T-cell (primary cell): ENCODE measurements at regions not wholly inside any gene's neighbourhood (a gene's known extent, or its start where the extent isn't known, plus 50 kb on each side); places are given as distances from the start of the nearest gene placed in this dataset.

Experiments used
- ATAC-seq, 4 experiments: fragments of 200-7000 bp in 3 of 4; fragments of 150-1000 bp in 1 of 4; cut with Tn5 transposase; replicated peaks in 1 of 4; 1 replicate in 3 of 4; 2 replicates in 1 of 4; pipeline ENCODE4 v1.10.0; 2021; ENCODE audit warnings: moderate library complexity in 3 of 4, mild to moderate bottlenecking in 2 of 4, moderate number of reproducible peaks in 1 of 4
- CTCF ChIA-PET, 2 donors: fragments of 300-600 bp; sonication (Branson Sonifier 250); formaldehyde crosslinking; loops; one replicate each; lab custom pipeline; 2022; ENCODE audit warnings: antibody characterized with exemption in 2 of 2; lab: Charles Lee
- POLR2A ChIA-PET, 2 donors: fragments of 300-600 bp; sonication (Branson Sonifier 250); formaldehyde crosslinking; loops; one replicate each; lab custom pipeline; 2022; ENCODE audit warnings: antibody characterized with exemption in 2 of 2; lab: Charles Lee
- DNase-seq, 35 experiments: peaks; one replicate each; pipeline versions ENCODE4 v3.0.0 to v3.0.0-alpha.2; 2013 to 2023
- H3K27ac ChIP-seq: one replicate; pipeline ENCODE4 v1.5.1; 2013; ENCODE audit warnings: low read length
- H3K27me3 ChIP-seq, 2 experiments: replicated peaks in 1 of 2; 1 replicate in 1 of 2; 2 replicates in 1 of 2; pipeline versions ENCODE4 v1.6.1 to v1.7.0; 2013; ENCODE audit warnings: low read length in 1 of 2, mixed read lengths in 1 of 2; ENCODE audit not compliant: control insufficient read depth in 2 of 2, insufficient read depth in 2 of 2; ENCODE audit errors: extremely low read depth in 1 of 2
- H3K36me3 ChIP-seq, 2 donors: 1 replicate in 1 of 2; 2 replicates in 1 of 2; pipeline versions ENCODE4 v1.6.1 to v1.7.0; 2013; ENCODE audit warnings: low read length in 1 of 2; ENCODE audit not compliant: control insufficient read depth in 2 of 2, insufficient read depth in 1 of 2; ENCODE audit errors: extremely low read depth in 1 of 2
- H3K4me1 ChIP-seq, 2 experiments: 1 replicate in 1 of 2; 2 replicates in 1 of 2; pipeline versions ENCODE4 v1.6.1 to v1.7.0; 2013; ENCODE audit warnings: low read length in 2 of 2, mixed read lengths in 1 of 2; ENCODE audit not compliant: insufficient read depth in 2 of 2, control insufficient read depth in 1 of 2; ENCODE audit errors: extremely low read depth in 1 of 2
- H3K4me3 ChIP-seq, 2 donors: 1 replicate in 1 of 2; 2 replicates in 1 of 2; pipeline versions ENCODE4 v1.5.1 to v1.7.0; 2013; ENCODE audit warnings: mild to moderate bottlenecking in 2 of 2, low read length in 1 of 2, moderate library complexity in 1 of 2; ENCODE audit not compliant: control insufficient read depth in 1 of 2; ENCODE audit errors: extremely low read depth in 1 of 2
- H3K9me3 ChIP-seq: 2 replicates; pipeline ENCODE4 v1.7.0; 2013
- H3K27ac Mint-ChIP-seq, 2 donors: one replicate each; pipeline ENCODE4 v1.8.0; 2020 to 2021; ENCODE audit warnings: mild to moderate bottlenecking in 2 of 2, mixed read lengths in 2 of 2
- H3K27me3 Mint-ChIP-seq, 2 donors: one replicate each; pipeline ENCODE4 v1.8.0; 2021 to 2022; ENCODE audit warnings: mixed read lengths in 2 of 2
- H3K36me3 Mint-ChIP-seq: one replicate; pipeline ENCODE4 v1.8.0; 2021; ENCODE audit warnings: mixed read lengths
- H3K4me1 Mint-ChIP-seq, 3 donors: one replicate each; pipeline ENCODE4 v1.8.0; 2020 to 2022; ENCODE audit warnings: mixed read lengths in 3 of 3, mild to moderate bottlenecking in 1 of 3
- H3K4me3 Mint-ChIP-seq, 3 donors: one replicate each; pipeline ENCODE4 v1.8.0; 2020 to 2022; ENCODE audit warnings: mild to moderate bottlenecking in 3 of 3, mixed read lengths in 3 of 3, moderate library complexity in 3 of 3
- H3K9me3 Mint-ChIP-seq, 3 donors: one replicate each; pipeline ENCODE4 v1.8.0; 2020 to 2022; ENCODE audit warnings: mixed read lengths in 3 of 3
- WGBS: methylation state at CpG from one replicate; pipeline ENCODE4 v1.1.5; 2013; ENCODE audit warnings: missing lambda C conversion rate; ENCODE audit not compliant: insufficient coverage; 5-methylcytosine and 5-hydroxymethylcytosine counted together

DNA sequence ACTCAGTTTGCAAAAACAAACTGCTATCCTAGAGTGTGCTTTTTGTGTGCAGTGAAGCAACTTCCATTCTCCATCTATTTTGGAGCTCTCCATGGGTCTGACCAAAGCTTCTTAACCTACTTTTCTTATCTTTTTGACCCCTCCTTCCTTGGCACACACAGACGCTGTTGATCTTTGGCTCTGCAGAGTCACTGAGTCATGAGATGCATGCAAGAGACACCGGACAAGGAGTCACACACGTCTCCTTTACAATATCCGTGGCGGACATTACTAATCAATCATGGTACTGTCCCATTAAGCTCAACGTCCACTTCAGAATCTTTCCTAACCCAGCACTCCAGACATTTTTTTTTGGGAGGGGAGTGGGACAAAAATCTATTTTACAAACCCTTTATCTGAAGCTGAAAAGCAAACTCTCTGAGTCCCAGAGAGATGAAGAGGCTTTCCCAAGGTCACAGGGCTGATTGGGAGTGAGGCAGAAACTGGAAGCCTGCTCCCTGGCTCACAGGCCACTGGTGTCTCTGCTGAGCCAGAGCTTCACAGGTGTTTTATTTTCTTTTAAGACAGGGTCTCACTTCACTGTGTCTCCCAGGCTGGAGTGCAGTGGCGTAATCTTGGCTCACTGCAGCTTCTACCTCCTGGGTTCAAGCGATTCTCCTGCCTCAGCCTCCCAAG lies 165.8 kb upstream of the SYT13 start:
- ATAC-seq: no peak
- Histone ChIP-seq H3K4me1 (no peaks in the 10 kb centered on the region), H3K4me3 (no peak overlapping the region), H3K27me3 (peaks cover 0 to 14% of the 10 kb centered on the region in 2 experiments), H3K27ac (no peak overlapping the region), H3K9me3 (no peaks in the 10 kb centered on the region), H3K36me3 (no peaks in the 10 kb centered on the region)
- Mint-ChIP-seq H3K4me1 (no peaks in the 10 kb centered on the region), H3K36me3 (no peaks in the 10 kb centered on the region), H3K27me3 (peaks cover 10% of the 10 kb centered on the region in 2 donors), H3K4me3 (no peak overlapping the region), H3K9me3 (no peaks in the 10 kb centered on the region), H3K27ac (no peak overlapping the region)
- POLR2A ChIA-PET: no interaction called here
- no peak for DNase-seq
- WGBS: 100% methylated on average over 1 of the region's 8 CpGs
- CTCF ChIA-PET: no interaction called here

DNA sequence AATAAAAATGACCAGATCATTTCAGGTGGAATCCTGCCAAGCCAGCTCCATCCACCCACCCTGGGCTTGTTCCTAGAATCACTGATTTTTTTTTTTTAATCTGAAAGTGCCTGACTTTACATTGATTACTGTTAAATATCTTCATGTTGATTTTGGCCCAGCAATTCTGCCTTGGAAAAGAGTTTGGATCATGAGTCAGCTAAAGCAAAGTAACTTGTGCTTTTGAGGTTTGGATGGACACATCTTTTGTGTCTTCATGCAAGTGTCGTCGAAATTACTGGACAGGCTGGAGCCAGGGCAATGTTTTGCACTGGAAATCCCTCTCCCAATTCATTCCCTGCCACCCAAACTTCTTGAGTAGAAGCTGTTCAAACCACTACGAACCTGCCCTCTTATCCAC lies 164.0 kb upstream of the SYT13 start:
- ATAC-seq: no peak
- no peaks in the 10 kb centered on the region for H3K4me1 Mint-ChIP-seq
- H3K4me3 ChIP-seq: no peak overlapping the region
- no peaks in the 10 kb centered on the region for H3K36me3 Mint-ChIP-seq
- H3K27me3 ChIP-seq: peaks cover 0 to 16% of the 10 kb centered on the region in 2 experiments
- H3K36me3 ChIP-seq: no peaks in the 10 kb centered on the region
- H3K27me3 Mint-ChIP-seq: peaks cover 6% of the 10 kb centered on the region in 2 donors
- no peaks in the 10 kb centered on the region for H3K9me3 ChIP-seq
- no CpG with 5 or more reads among the region's 3 CpGs for WGBS
- CTCF ChIA-PET: no interaction called here
- no peak overlapping the region for H3K27ac Mint-ChIP-seq
- DNase-seq: no peak
- no peaks in the 10 kb centered on the region for H3K4me1 ChIP-seq
- POLR2A ChIA-PET: no interaction called here
- H3K27ac ChIP-seq: no peak overlapping the region
- H3K9me3 Mint-ChIP-seq: no peaks in the 10 kb centered on the region
- no peak overlapping the region for H3K4me3 Mint-ChIP-seq

DNA sequence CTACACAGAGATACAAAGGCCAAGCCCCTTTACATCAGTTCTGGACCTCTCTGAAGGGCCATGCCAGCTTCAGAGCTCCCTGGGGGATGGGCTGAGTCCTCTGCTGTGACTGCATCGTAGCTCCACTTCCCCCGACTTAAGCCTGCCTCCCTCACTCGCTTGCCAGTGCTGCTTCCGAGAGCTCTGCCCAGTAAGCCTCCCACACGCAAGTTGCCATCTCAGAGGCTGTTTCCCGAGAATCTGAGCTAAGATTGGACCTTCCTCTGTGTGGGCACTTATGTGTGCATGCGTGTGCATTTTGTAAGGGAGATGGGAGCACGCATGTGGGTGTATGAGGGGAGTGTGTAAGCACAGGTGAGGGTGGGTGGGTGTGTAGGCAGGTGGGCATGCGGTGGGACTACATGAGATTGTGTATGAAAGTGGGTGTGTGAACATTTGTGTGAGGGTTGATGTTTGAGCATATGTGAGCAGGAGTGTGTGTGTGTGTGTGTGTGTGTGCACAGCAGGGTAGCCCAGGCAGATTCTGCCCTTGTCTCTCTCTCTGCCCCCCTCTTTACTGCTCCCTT lies 163.0 kb upstream of the SYT13 start:
- whole genome bisulfite sequencing: 67% methylated on average over 9 of the region's 9 CpGs
- Histone ChIP-seq H3K4me3 (no peak overlapping the region), H3K27me3 (peaks cover 0 to 19% of the 10 kb centered on the region in 2 experiments), H3K27ac (no peak overlapping the region), H3K4me1 (no peaks in the 10 kb centered on the region), H3K36me3 (no peaks in the 10 kb centered on the region), H3K9me3 (no peaks in the 10 kb centered on the region)
- Mint-ChIP-seq H3K9me3 (no peaks in the 10 kb centered on the region), H3K4me1 (no peaks in the 10 kb centered on the region), H3K27me3 (peaks cover 3 to 5% of the 10 kb centered on the region in 2 donors), H3K36me3 (no peaks in the 10 kb centered on the region), H3K27ac (no peak overlapping the region), H3K4me3 (no peak overlapping the region)
- ATAC-seq (no peak), DNase-seq (no peak)
- ChIA-PET CTCF (no interaction called here), POLR2A (no interaction called here)

DNA sequence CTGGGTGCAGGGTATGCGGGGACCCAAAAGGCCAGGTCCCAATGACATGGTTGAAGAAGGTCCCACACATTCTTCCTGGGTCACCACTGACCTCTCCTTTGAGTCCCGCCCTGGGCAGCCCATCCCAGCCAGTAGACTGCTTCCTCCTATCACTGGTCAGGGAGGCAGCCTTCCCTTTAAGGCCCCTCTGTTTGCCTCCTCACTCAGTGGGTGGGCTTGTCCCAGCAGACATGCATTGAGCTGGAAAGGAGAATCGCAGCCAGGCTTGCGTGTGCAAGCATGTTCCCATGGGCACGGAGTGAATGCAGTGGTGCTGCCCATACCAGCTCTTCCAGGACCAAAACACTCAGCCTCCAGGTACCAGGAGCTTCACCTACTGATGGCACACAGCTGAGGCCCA lies 162.4 kb upstream of the SYT13 start:
- Mint-ChIP-seq H3K27ac (no peak overlapping the region), H3K4me3 (no peak overlapping the region), H3K36me3 (no peaks in the 10 kb centered on the region), H3K9me3 (no peaks in the 10 kb centered on the region), H3K4me1 (no peaks in the 10 kb centered on the region), H3K27me3 (peaks cover 5 to 8% of the 10 kb centered on the region in 2 donors)
- no peak for ATAC-seq
- CTCF ChIA-PET: no interaction called here
- WGBS: 85% methylated on average over 4 of the region's 5 CpGs
- no peak overlapping the region for H3K27ac ChIP-seq
- no peak overlapping the region for H3K4me3 ChIP-seq
- H3K27me3 ChIP-seq: peaks cover 0 to 20% of the 10 kb centered on the region in 2 experiments
- no peaks in the 10 kb centered on the region for H3K4me1 ChIP-seq
- DNase-seq: no peak
- H3K36me3 ChIP-seq: no peaks in the 10 kb centered on the region
- POLR2A ChIA-PET: no interaction called here
- no peaks in the 10 kb centered on the region for H3K9me3 ChIP-seq

DNA sequence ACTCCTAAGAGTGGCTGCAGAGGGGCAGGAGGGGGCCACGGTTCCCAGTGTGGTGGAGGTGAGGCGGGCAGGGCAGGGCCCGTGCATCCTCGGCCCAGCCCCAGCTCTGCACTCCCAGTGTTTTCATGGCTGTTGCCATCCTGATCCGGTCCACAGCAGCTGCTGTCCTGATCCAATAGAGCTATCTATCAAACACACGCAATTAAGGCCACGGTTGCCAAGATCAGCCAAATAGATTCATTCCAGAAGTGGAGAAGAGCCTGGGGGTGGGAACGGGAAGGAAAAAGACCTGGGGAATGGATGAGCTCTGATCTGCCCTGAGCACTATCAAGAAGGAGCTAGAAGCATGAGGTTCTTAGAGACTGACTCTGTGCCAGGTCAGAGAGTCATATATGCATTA lies 160.9 kb upstream of the SYT13 start:
- no peaks in the 10 kb centered on the region for H3K9me3 Mint-ChIP-seq
- Histone ChIP-seq H3K36me3 (no peaks in the 10 kb centered on the region), H3K4me1 (no peaks in the 10 kb centered on the region), H3K27me3 (peaks cover 0 to 26% of the 10 kb centered on the region in 2 experiments), H3K9me3 (no peaks in the 10 kb centered on the region), H3K4me3 (no peak overlapping the region), H3K27ac (no peak overlapping the region)
- H3K36me3 Mint-ChIP-seq: no peaks in the 10 kb centered on the region
- H3K4me3 Mint-ChIP-seq: no peak overlapping the region
- ATAC-seq (no peak), DNase-seq (no peak)
- ChIA-PET POLR2A (no interaction called here), CTCF (no interaction called here)
- peaks cover 16 to 18% of the 10 kb centered on the region in 2 donors for H3K27me3 Mint-ChIP-seq
- H3K27ac Mint-ChIP-seq: no peak overlapping the region
- H3K4me1 Mint-ChIP-seq: no peaks in the 10 kb centered on the region
- 83% methylated on average over 1 of the region's 8 CpGs for WGBS

DNA sequence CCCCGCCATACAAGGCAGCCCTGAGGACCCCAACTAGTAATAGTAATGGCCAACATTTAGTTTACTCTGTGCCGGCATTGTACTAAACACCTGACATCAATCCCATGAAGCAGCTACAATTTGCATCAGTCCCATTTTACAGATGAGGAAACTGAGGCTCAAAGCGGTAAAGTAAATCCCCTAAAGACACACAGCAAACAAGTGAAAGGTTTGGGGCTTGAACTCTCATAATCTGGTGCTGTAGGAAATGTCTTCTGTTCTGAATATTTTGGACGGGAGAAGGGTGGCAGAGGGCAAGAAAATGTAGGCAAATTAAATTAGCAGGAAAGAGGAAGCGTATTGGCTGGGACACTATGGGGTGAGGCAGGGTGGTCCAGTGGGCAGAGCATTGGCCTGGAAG lies 160.3 kb upstream of the SYT13 start:
- Mint-ChIP-seq H3K4me3 (no peak overlapping the region), H3K9me3 (no peaks in the 10 kb centered on the region), H3K4me1 (no peaks in the 10 kb centered on the region), H3K27me3 (peaks cover 16 to 18% of the 10 kb centered on the region in 2 donors), H3K27ac (no peak overlapping the region), H3K36me3 (no peaks in the 10 kb centered on the region)
- Histone ChIP-seq H3K27me3 (peaks cover 0 to 30% of the 10 kb centered on the region in 2 experiments), H3K27ac (no peak overlapping the region), H3K4me3 (no peak overlapping the region), H3K4me1 (no peaks in the 10 kb centered on the region), H3K36me3 (no peaks in the 10 kb centered on the region), H3K9me3 (no peaks in the 10 kb centered on the region)
- CTCF ChIA-PET: no interaction called here
- no peak for DNase-seq
- POLR2A ChIA-PET: no interaction called here
- no peak for ATAC-seq
- WGBS: 78% methylated on average over 3 of the region's 5 CpGs
